SK-N-SH treated with all-trans-retinoic acid at 6 μM for 48 hours (cell line): ENCODE measurements at regions not wholly inside any gene's neighbourhood (a gene's known extent, or its start where the extent isn't known, plus 50 kb on each side); places are given as distances from the start of the nearest gene placed in this dataset.
"Not testable (repeated sequence)": the region's sequence is repeated elsewhere in the genome, so short reads cannot be mapped to it uniquely, and the experiment has no call there.

Experiments
- ATAC-seq: fragments of 200-7000 bp; cut with Tn5 transposase; 3 replicates; pipeline ENCODE4 v1.9.1; 2020; ENCODE audit warnings: mild to moderate bottlenecking, moderate library complexity

GRCh38 chr21:9813894-9814814 lies 707.2 kb upstream of the TPTE start:
- ATAC-seq, result not testable (repeated sequence)

GRCh38 chr21:9815181-9815789 lies 706.1 kb upstream of the TPTE start:
- not testable (repeated sequence) for ATAC-seq

- ATAC-seq, result not testable (repeated sequence)
Observed at GRCh38 chr21:9816734-9817334, 704.5 kb upstream of the TPTE start.

GRCh38 chr21:9817841-9818441 lies 703.4 kb upstream of the TPTE start:
- ATAC-seq, result not testable (repeated sequence)

- not testable (repeated sequence) for ATAC-seq
Observed at GRCh38 chr21:9819549-9820192, 701.7 kb upstream of the TPTE start.

GRCh38 chr21:9820579-9820978 lies 700.8 kb upstream of the TPTE start:
- ATAC-seq, result not testable (repeated sequence)

GRCh38 chr21:9821472-9821871 lies 699.9 kb upstream of the TPTE start:
- not testable (repeated sequence) for ATAC-seq

- ATAC-seq, result not testable (repeated sequence)
Observed at GRCh38 chr21:9822093-9822820, 699.1 kb upstream of the TPTE start.

- not testable (repeated sequence) for ATAC-seq
Observed at GRCh38 chr21:9823197-9824157, 697.9 kb upstream of the TPTE start.

GRCh38 chr21:9830801-9831200 lies 690.6 kb upstream of the TPTE start:
- not testable (repeated sequence) for ATAC-seq

GRCh38 chr21:9832751-9833150 lies 688.6 kb upstream of the TPTE start:
- not testable (repeated sequence) for ATAC-seq

- not testable (repeated sequence) for ATAC-seq
Observed at GRCh38 chr21:9836547-9836946, 684.8 kb upstream of the TPTE start.

GRCh38 chr21:9837001-9837400 lies 684.4 kb upstream of the TPTE start:
- not testable (repeated sequence) for ATAC-seq

- ATAC-seq, result not testable (repeated sequence)
Observed at GRCh38 chr21:9837526-9837925, 683.9 kb upstream of the TPTE start.
